Right lobe of liver (tissue), 4 donors: ENCODE measurements at regions not wholly inside any gene's neighbourhood (a gene's known extent, or its start where the extent isn't known, plus 50 kb on each side); places are given as distances from the start of the nearest gene placed in this dataset.

Experiments used
- CTCF ChIP-seq, 4 donors: fragments of 200-600 bp in 3 of 4; fragments of 450-650 bp in 1 of 4; IDR thresholded peaks; one replicate each; pipeline versions ENCODE4 v1.5.1 to v1.8.0; 2016 to 2022; ENCODE audit warnings: antibody characterized with exemption in 4 of 4, mild to moderate bottlenecking in 2 of 4
- POLR2A ChIP-seq: fragments of 450-650 bp; IDR thresholded peaks from one replicate; pipeline ENCODE4 v1.6.1; 2017; ENCODE audit warnings: antibody characterized with exemption, mild to moderate bottlenecking
- donor health status: DM: no; HTN: no; CAD: no.
- donor health status: DM: no; HTN: no; CAD: no.
- donor health status: DM: no; HTN: yes; CAD: no.

DNA sequence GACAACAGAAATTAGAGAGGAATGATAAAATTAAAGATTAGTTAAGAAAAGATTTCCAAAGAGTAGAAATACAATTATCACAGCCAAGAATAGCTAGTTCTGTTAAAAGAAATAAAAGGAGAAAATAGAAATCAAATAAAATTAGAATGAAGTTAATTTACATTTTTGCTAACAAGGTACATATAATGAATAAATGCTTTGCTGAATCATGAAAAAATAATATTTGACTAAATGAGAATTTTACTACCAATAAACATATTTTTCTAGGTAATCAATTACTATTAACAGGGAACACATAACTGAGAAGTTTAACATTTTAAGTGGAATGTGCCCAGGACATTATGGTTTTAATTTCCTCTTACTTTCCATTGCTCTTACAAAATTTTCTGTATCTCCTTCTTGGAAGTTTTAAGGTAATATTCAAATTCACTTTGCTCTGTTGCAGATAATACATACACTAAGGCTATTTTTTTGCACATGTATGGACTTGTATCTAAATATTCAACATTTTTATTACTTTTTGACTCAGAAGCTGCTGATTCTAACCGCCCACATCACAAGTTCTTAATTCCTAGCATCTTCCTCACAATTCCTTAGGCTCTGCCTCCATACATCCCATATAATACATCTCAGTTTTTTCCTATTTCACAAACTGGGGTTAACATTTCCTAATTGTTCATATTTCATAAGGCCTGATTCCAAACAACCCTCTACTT is 870.7 kb upstream of the INTU start:
- TF ChIP-seq CTCF (IDR thresholded peaks at IDR 0.05) (no peak), POLR2A (no peak)
